HS-5 (cell line): ENCODE measurements at regions not wholly inside any gene's neighbourhood (a gene's known extent, or its start where the extent isn't known, plus 50 kb on each side); places are given as distances from the start of the nearest gene placed in this dataset.
"Not testable (repeated sequence)": the region's sequence is repeated elsewhere in the genome, so short reads cannot be mapped to it uniquely, and the experiment has no call there.

Source experiments
- DNase-seq: peaks from one replicate; pipeline ENCODE4 v3.0.0-alpha.2; 2012; ENCODE audit warnings: low read depth

DNA sequence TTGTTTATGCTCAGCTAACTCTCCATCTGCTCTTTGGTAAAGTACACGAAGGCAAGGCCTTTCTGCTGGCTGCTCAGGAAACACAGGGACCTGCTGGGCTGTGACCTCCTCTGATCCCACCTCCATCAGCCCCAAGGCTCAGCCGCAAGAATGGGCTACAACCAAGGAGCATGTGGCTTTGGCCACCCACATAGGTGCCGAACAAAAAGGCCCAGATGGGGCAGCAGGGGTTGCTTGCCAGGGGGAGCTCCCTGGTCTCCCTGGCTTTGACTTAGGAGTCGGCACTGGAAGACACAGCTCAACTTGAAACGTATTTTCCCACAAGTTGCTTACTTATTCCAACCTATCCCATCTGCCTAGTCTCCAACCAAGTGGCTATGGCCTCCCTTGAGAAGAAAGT lies 461.1 kb downstream of the ICE1 start:
- no peak for DNase-seq

DNA sequence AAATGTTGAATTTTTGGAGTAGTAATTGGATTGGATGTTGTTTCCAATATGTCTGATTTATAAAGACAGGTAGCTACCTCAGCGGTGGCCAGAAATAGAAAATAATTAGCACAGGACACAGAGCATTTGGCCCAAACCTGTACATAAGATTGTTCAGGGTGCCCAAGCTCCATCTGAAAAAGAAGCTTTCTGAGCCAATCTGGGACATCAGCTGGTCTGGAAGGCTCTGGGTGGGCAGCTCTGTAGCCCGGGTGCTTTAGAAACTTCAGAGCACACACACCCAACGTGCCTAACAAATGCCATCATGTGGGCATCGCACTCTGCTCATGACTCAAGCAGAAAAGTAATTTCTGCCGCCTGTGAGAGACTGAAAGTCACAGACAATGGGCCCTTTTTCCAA lies 460.7 kb downstream of the ICE1 start:
- no peak for DNase-seq

DNA sequence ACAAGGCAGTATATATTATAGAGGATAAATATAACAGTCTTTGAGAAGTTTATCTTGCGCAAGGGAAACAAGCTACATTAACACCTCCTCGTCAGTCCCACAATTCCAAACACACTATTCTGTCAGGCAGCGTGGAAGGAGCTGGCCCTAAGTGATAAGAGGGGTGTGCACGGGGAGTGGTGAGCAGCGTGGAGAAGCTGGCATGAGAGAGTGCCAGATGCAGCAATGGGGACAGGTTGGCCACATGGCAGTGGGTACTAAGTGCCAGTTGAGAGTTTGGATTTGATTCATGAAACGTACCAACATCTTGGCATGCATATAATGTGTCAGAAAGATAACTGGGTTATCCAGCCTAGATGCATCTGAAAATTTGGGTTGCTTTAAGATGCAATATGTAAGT lies 460.2 kb downstream of the ICE1 start:
- no peak for DNase-seq

DNA sequence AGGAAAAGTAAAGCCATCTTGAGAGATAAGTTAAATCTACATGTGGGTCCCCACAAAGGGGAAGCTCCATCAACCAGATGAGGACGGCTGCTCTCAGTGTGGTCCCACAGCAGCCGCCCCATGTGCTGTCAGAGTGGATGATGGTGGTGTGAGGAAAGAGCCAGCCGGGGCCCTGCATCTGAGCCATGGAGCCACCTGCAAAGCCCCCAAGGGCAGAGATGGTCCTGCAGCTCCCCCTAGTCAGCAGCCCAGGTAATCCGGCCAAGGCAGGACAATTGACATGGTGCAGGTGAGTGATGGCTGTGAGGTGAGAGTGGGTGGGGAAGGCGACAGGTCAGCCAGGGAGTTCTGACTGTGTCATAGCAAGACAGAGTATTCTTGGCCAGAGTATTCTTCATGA lies 458.8 kb downstream of the ICE1 start:
- DNase-seq, result no peak

DNA sequence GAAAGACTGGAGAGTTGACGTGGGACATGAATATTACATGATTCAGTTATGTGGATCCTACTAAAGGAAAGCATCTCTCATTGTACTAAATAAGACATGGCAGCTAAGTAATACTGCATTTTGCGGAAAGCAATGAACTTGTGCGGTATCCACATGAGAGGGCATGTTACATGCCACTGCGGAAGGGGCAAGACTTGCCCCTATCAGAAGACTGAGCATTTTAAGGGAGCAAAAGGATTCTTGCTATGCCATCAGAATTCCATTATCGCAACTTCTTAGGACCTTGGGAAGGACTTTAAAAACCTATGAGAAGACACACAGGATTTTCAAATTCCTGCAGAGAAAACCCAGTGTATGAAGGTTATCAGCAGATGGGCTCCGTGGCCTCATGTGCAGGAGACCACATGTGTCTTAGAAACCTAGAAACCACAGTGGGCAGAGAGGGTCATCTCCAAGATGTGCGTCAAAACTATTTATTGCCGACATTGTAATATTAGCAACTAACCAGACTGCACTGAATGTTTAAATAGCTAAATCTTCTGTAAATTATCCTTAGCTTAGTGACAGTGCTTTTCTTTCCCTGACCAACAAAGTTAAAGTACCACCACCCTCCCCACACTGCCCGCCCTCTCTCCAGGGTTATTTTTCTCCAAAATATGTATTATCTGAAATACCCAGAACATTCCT lies 457.7 kb downstream of the ICE1 start:
- no peak for DNase-seq

DNA sequence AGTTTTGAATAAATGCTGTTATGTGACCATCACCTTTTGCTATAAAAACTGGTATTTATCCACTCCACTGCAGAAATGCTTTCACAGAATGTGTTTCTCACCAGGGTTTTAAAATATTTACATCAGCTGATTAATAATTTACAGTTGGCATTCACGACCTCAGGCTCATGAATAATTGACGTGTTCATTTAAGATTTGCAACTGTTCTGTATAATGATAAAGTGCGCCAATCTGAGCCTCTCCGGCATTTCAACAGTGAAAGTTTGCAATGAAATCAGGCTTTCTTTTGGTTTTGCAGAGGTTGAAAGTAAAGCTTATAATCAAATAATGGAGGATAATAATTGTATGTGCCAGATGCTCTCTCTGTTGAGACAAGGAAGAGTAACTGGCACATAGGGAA lies 434.9 kb downstream of the ICE1 start:
- no peak for DNase-seq

DNA sequence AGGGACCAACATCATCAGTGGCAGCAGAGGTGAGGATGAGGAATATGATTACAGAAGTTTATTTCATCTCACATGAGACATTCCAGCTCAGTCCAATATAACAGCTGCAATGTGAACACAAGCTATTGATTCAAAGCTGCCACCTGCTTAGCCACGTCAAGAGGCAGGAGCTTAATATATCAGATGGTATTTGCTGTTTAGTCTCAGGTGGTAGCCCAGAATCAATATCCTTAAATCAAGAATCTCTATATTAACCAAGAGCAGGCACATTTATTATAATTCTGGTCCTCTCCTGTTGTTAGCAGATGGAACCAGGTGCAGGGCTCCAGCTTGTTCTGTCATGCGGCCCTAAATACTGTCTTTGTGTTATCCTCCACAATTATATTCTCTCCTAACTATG lies 431.6 kb downstream of the ICE1 start:
- DNase-seq, result no peak

DNA sequence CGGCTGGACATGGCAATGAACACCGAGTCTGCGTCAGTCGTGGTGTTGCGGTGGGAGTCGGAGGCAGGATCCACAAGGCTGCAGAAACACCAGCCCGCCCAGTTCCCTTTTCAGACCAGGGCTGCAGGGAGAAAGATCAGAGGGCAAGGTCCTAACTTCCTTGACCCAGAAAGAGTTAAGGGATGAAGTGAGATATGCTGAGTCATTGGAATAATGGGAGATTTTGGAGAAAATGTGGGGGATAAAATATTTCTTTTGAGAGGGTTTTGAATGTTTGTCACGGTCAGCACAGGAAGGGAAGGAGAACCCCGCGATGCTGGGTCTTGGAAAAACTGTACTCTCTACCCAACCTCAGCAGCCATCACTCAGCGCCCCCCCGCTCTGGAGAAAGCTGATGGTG lies 416.0 kb downstream of the ICE1 start:
- no peak for DNase-seq

DNA sequence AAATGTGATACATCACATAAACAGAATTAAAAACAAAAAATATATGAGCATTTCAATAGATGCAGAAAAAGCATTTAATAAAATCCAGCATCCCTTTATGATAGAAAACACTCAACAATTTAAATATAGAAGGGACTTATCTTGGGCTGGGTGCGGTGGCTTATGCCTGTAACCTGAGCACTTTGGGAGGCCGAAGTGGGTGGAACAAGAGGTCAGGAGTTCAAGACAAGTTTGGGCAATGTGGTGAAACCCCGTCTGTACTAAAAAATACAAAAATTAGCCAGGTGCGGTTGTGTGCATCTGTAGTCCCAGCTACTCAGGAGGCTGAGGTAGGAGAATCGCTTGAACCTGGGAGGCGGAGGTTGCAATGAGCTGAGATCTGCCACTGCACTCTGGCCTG lies 409.1 kb downstream of the ICE1 start:
- DNase-seq, result not testable (repeated sequence)

DNA sequence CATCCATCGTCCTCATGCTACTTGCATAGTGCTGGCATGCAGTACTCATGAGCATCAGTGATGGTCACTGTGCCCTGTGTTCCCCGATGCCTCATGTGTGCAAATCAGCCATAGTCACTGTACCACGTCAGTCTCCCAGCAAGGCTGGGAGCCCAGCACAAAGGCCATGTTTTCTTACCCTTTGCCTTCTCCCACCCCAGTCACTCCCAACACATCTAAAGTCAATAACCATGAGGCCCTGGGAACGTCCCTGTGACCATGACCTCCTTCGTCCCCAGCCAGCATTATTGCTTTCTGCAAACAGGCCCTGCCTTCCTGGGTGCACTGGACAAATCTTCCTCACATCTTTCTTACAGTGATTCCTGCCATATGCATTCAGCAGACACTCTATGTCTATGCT lies 406.1 kb downstream of the ICE1 start:
- DNase-seq, result no peak

DNA sequence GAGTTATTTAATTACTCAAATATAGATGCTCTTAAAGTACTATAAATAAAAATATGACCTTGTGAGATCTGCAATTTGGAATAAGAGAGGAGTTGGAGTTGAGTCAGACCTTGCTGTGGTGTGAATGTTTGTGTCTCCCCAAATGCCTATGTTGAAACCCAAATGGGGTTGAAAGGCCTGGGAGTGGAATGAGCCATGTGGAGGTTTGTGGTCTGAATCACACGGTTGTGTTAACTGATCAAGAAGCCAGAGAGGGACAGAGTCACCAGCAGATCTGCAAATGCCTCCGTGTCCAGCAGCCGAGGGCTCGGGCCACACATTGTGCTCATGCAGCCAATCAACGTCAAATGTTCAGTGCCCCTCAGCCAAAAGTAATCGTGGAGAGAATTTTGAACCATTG lies 404.4 kb downstream of the ICE1 start:
- no peak for DNase-seq

DNA sequence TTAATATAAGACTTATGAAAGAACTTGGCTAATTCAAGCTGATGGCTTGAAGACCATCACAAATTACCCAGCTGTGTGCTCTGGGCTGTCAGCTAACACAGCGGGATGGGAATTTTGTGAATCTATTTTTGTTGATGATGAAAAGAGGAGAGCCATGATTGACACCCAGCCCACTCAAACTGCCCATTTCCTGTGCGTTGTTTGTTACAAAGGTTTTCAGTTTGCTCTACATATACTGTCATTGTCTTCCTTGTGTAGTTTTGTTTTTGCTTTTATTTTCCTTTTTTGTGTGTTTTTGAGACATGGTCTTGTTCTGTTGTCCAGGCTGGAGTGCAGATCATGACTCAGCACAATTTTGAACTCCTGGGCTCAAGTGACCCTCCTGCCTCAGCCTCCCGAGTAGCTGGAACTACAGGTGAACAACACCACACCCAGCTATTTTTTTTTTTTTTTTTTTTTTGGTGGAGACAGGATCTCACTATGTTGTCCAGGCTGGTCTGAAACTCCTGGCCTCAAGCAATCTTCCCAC lies 400.3 kb downstream of the ICE1 start:
- DNase-seq, result no peak

DNA sequence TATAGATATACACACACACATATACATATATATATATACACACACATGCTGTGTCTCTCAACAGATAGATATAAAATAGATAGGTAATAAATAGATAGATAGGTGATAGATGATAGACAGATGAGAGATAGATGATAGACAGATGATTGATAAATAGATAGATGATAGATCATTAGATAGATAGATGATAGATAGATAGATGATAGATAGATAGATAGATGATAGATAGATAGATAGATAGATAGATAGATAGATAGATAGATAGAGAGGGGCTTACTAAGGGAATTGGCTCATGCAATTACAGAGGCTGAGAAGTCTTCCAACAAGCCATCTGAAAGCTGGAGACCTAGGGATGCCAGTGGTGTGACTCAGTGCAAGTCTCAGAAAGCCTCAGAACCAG lies 394.5 kb downstream of the ICE1 start:
- DNase-seq, result no peak

DNA sequence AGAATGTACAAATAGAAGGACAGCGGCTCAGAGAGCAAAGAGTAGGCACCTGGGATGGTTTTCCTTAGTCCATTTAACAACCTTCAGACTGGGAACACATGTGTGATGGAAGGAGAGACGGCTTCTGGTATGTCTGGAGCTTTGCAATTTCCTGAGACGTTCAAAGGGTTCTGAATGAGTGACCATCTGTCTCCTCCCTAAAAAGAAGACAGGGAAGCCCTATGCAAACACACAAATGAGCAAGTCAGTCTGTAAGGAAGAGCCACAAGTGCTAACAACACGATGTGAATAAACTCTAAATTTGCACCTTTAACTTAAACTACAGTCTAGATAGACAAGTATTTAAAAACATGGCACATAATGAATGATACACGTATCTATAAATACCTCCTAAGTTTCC lies 391.0 kb downstream of the ICE1 start:
- no peak for DNase-seq

DNA sequence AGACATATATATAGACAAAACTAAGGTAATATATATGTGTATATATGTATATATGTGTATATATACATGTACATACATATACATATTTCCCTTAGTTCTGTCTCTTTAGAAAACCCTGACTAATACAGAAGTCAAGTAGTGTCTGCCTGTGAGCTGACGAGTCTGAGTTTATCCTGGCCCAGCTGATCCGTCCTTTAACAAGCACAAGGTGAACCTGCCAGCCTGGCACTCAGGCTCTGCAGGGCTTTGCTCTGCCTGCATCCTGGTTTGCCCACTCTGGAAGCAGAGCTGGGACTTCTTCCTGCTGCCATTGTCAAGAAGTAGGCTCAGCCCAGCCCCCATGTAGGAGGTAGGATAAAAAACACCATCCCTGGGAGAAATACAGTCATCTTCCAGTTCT lies 388.0 kb downstream of the ICE1 start:
- DNase-seq, result no peak

DNA sequence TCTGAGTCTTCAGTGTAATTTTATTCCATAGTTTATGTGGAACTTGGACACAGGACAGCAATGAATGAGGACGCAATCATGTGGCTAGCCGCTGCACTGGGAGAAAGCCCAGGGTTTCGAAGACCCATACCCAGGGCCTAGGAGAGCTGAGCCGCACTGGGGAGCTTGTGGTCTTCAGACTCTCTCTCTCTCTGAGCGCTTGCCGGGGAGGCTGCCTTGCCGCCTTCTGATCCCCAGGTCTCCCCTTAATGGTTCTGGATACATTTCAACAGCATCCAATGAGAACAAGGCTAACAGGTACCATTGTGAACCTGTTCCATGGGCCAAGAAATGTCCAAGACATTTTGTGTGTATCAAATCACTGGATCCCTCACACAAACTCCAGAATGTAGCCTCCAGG lies 383.4 kb downstream of the ICE1 start:
- DNase-seq, result no peak

DNA sequence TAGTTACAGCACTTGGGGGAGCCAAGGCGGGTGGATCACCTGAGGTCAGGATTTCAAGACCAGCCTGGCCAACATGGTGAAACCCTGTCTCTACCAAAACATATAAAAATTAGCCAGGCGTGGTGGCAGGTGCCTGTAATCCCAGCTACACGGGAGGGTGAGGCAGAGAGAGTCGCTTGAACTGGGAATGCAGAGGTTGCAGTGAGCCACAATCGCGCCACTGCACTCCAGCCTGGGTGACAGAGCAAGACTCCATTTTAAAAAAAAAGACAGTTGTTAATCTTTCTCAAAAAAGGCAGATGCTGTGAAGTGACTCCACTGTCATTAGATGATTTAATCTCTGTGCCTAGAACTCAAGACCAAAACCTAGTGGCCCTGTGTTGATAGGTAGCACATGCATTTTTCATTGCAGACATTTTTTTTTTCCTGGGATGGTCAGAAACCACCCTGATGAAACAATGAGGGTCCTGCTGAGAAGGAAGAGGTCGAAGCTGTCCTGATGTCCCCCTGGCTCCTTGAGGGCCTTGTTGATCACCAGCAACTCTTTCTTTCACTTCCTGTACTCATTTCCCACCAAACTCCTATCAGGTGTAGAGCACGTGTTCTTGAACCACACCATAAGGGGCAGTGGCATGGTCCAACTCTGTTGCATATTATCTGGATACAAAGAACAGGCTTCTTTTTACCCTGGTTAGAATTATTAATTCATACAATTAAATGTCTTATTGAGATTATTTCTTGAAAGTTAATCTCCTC lies 382.2 kb downstream of the ICE1 start:
- DNase-seq, result no peak

DNA sequence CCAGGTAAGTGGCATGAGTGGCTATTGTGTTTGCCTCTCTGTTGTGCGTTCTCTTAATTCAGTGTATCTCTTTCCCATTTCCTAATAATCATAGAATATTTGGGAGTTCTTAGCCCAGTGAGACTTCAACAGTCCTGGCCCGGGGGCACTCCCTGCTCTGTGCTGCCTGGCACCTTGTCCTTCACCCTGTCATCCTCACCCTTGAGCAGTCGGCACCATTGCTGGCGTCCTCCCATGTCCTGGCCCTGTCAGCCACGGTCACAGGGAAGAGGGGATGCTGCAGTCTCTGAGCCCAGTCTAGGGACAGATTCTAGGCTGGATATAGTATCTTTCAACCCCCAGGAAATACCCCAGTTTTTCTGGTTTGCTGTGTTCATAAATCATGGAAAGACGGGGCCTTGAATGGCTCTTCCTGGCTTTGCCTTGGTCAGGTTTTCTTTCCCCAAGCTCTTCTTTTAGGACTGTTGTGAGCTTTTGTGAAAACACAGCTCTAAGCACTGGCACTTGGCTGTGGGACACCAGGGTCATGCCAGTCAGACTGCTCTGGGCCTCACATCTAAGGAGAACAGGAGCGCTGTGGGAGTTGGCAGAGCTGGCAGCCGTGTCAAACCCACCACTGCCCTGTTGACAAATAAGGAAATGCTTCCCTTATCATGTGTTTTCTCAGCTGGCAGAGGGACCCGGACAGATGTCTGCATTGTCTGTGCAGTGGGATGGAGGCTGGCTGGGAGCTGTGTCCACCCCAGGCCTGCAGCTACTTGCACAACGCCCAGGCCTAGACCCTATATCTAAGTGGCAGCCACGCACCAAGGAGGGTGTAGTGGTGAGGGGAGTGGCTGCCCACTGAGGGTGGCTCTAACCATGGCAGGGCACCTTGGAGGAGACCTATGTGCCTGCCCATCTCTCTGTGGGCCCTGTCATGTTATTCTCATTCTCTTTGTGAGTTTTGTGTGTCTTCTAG lies 378.6 kb downstream of the ICE1 start:
- no peak for DNase-seq

DNA sequence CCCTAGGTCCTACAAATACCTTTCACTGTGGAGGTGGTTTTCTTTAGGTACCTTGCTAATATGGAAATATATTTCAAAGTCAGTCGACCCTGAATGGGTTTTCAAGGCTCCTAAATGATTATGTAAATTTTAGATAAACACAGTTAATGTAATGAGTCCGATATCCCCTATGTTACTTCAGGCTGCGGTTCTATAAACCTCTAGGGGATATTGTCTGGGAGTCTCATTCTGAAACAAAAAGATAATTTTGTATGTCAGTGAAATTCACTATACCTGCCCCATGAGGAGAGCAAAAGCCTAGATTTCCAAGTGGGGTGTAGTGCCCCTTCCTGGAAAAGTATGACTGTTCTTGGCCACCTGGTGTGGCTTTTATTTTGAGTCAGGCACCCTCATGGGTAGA lies 377.3 kb downstream of the ICE1 start:
- no peak for DNase-seq

DNA sequence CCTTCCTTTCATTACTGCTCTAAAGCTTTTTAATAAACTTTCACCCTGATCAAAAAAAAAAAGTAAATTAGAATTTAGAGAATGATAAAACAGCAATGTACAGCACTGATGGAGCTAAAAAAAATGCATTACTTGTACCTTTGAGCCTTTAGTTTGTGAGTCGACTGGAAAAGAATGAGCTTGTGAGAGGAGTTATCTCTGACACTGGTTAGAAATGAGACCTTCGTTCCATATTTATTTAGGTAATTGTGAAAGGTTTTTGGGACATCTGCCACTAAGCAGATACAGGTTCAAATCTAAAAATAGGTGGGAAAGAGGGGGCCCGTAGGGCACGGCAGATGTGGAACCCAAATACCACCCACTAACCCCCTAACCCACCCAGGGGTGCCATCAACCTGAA lies 376.8 kb downstream of the ICE1 start:
- DNase-seq, result no peak

DNA sequence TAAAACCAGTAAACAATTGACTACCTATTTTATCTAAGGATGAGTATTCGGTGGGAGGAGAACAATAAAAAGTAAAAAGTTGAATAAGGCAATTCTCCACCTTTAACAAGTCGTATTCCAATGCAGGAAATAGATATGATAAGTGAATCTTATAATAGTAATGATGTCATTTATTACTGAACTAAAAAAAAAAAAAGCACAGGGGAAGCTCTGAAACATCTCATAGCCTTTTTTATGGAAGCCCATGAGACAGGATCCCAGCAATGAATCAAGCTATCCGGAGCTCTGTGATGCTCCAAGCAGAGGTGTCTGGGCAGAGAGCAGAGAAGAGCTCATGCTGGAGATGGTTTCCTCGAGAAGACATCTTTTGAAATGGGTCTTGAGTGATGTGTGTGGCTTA lies 376.0 kb downstream of the ICE1 start:
- DNase-seq, result no peak

DNA sequence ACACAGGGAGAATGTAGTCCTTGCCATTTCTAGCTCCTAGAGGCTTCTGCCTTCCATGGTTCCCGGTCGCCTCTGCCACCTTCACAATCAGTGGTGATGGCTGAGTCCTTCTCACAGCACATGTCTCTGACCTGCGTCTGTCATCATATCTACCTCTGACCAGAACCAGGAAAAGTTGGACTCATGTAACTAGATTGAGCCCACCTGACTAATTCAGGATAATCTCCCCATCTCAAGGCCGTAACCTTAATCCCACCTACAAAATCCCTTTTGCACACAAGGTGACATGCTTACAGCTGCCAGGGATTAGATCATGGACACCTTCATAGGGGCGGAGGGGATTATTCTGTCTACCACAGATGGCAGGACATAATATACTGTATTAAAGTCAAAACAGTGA lies 375.6 kb downstream of the ICE1 start:
- DNase-seq, result no peak
